ENCODE measurements at regions not wholly inside any gene's neighbourhood (a gene's known extent, or its start where the extent isn't known, plus 50 kb on each side); places are given as distances from the start of the nearest gene placed in this dataset.
"Not testable (repeated sequence)": the region's sequence is repeated elsewhere in the genome, so short reads cannot be mapped to it uniquely, and the experiment has no call there.

DNA sequence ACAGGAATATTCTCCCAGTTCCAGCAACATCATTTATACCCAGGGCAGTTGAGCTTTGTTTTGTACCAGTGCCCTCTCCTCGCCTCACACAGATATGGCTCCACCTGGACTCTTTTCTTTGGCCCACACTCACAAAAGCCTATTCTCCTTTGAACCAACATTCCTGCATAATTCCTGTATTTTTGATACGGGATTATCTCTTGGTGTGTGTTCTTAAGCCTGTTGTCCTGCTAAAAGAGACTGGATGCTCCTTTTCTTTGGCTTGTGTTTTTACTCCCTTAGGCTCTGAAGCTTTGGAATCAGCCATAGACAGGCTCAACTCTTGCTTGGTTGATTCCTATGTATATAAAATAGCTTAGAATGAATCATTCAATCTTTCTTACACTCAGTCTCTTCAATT is 305.4 kb upstream of the SATB1 start:
- no peak for DNase-seq (ENCODE audit: low spot score)

- DNase-seq (ENCODE audit: low spot score): no peak
These were observed 304.5 kb upstream of the SATB1 start for GRCh38 chr3:18729671-18730070.

DNA sequence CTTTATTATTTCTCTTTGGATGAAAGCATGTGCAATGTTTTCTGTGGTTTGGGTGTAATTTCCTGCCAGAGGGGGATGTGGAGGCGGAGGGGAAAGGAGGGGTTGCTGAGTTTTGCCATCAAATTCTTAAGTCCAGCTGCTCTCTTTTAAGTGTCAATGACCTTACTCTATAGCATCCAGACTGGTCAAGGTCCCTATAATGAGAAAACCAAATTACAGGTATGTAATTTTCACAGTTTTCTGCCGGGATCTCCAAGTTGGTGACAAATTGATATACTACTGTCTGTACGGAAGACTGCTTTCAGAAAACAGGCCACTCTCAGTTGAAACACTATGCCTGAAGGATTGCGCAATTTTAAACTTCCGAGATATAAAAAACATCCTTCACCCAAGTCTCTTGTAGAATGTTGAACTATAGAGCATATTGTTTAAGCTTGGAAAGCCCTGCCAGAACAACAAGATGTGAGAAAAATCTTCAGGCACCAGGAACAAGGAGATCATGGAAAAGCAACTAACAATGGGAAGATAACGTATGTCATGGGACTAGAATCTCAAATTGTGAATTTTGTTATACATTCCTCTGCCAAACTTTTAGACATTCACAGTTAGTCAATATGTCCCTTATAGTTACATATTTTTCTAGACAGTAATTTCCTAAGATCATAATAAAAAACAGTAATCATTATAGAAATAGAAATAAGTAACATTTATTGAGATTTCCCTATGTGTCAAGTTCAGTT is 300.7 kb upstream of the SATB1 start:
- DNase-seq (ENCODE audit: low spot score): no peak

- no peak for DNase-seq (ENCODE audit: low spot score)
These were observed 299.3 kb upstream of the SATB1 start for GRCh38 chr3:18724456-18724855.

- DNase-seq (ENCODE audit: low spot score): no peak
These were observed 298.2 kb upstream of the SATB1 start for GRCh38 chr3:18723206-18723810.

- no peak for DNase-seq (ENCODE audit: low spot score)
These were observed 295.4 kb upstream of the SATB1 start for GRCh38 chr3:18720543-18720942.

DNA sequence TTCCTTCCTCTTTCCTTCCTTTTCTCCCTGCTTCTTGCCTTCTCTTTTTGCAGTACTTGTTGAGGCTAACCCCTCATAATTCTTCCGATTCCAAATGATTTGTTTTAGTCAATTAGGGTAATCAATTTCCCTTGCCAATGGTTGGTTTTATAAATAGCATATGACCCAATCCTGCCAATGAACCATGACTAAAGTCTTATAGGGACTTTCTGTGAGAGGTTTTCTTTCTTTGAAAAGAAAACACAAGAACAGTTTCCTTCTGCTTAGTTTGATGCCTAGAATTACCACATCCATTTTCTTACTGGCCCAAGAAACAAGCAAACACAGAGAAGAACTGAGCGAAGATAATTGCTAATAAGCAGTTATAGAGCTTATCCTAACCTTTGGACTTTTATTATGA is 292.5 kb upstream of the SATB1 start:
- no peak for DNase-seq (ENCODE audit: low spot score)

GRCh38 chr3:18716821-18717220 is 291.7 kb upstream of the SATB1 start:
- no peak for DNase-seq (ENCODE audit: low spot score)

DNA sequence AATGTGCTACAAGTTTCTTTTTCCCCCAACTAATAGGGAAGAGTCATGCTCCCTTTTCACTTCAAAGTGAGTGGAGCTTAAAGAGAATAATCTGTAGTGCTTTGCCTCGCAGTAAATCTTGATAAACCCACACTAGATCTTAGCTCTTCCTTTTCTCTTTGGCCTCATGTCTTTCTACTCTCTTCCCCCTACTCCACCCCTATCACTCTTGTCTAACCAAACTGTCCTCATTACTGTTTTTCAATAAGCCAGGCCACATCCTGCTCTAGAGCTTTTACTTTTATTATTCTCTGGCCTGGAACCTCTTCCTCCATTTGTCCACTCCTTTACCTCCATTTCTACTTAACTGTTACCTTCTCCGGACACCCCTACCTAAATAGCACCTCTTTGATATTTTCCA is 291.0 kb upstream of the SATB1 start:
- DNase-seq (ENCODE audit: low spot score): no peak

GRCh38 chr3:18715208-18715607 is 290.1 kb upstream of the SATB1 start:
- no peak for DNase-seq (ENCODE audit: low spot score)

DNA sequence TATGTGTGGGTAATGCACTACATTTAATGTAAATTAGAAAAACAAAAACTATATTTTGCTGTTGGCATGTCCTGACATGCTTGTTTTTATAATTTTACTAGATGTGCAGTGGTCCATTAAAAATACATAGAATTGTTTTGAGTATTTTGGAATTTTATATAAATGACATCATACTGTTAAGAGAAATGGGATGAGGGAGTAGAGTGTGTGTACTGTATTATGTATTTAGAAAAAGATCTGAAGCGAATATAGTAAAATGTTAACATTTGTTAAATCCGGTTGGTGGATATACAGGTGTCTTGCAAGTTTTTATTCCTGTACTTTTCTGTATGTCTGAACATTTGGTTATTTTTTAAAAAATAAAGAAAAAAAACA is 288.4 kb upstream of the SATB1 start:
- DNase-seq (ENCODE audit: low spot score): no peak

- no peak for DNase-seq (ENCODE audit: low spot score)
These were observed 287.8 kb upstream of the SATB1 start for GRCh38 chr3:18712713-18713576.

GRCh38 chr3:18704326-18704725 is 279.2 kb upstream of the SATB1 start:
- DNase-seq (ENCODE audit: low spot score): no peak

GRCh38 chr3:18703798-18704197 is 278.7 kb upstream of the SATB1 start:
- no peak for DNase-seq (ENCODE audit: low spot score)

GRCh38 chr3:18693588-18694329 is 268.6 kb upstream of the SATB1 start:
- DNase-seq (ENCODE audit: low spot score): not testable (repeated sequence)

GRCh38 chr3:18687286-18687685 is 262.1 kb upstream of the SATB1 start:
- no peak for DNase-seq (ENCODE audit: low spot score)

- DNase-seq (ENCODE audit: low spot score): no peak
These were observed 258.8 kb upstream of the SATB1 start for GRCh38 chr3:18683900-18684299.

DNA sequence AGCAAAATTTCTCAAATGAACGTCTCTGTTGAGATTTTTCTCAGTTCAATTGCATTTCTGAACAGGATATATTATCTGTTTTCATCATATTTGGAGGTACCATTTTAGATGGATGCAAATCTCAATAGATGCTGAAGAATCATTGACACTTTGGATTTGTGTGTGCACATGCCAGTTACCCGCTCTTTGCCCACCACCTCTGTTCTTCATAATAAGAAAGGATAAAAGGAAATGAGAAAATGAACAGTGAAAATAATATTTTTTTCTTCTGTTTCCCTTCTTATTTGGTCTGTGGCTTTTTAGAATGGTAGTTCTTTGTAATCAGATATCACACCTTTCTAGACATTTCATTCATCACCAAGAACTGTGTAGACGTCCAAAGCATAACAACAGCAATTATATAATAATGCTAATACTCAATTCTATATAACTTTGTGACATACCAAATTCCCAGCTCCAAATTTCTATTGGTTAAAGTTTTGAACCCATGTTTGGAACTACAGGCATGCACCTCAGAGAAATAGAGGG is 256.7 kb upstream of the SATB1 start:
- no peak for DNase-seq (ENCODE audit: low spot score)

DNA sequence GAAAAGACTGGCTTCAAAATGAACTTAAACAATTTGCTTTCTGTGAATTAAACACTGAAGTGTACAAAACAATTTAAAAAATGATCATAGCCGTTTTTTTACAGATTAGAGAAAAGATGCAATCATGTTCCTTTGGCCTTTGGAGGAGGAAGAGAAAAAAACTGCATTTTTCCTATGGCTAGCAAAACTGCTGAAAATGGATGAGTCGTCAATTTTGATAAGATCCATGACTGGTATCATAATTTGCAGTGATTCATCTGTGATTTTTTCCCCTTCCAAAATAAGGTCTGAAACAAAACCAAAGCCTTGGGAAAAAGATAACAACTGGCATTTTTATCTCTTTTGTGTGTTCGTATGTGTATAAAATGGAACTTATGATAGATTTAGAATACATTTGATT is 255.6 kb upstream of the SATB1 start:
- DNase-seq (ENCODE audit: low spot score): no peak

DNA sequence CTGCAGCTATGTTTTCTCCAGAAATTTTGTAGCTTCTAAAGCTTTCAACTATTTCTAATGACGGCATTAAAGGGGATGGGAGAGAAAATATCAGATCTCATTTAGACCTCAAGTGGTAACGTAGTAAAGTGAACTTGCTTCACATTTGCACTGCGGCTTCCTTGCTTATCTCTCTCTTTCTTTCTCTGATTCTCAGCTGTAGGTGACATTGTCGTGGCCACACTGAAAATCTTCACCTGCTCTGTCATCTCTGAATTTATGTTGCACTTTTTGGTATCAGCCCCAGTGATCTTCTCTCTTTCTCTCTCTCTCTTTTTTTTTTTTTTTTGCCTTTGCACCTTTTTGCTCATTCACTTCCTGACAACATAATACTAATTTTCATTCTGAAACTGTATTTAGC is 254.1 kb upstream of the SATB1 start:
- DNase-seq (ENCODE audit: low spot score): no peak

- DNase-seq (ENCODE audit: low spot score): no peak
These were observed 250.1 kb upstream of the SATB1 start for GRCh38 chr3:18675197-18675596.

DNA sequence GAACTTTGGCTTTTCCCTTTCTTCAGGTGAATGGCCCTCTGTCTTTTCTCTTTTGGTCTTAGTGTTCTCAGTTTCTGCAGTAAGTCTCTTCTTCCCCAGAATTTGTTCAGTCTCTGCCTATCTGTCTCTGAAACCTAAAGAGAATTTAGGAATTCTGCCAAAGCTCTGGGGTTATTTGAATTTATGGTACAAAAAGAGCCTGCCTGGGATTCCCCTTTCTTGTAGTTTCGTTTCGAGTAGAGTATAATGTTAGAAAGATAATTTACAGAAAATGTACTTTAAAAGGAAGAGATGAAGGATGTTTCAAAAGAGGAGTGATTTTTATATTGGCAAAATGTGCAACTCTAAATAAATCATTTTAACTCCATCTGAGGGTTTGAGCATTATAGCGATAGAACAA is 247.4 kb upstream of the SATB1 start:
- DNase-seq (ENCODE audit: low spot score): no peak
